Transverse colon (tissue), 4 donors: ENCODE measurements at regions not wholly inside any gene's neighbourhood (a gene's known extent, or its start where the extent isn't known, plus 50 kb on each side); places are given as distances from the start of the nearest gene placed in this dataset.

ENCODE experiments used
- DNase-seq: peaks from one replicate; pipeline ENCODE4 v3.0.0-alpha.2; 2019
- H3K27ac ChIP-seq, 4 donors: fragments of 200-600 bp; sonication (generic); 2 replicates each; pipeline ENCODE4 v1.5.1; 2016 to 2018; ENCODE audit warnings: inconsistent platforms in 4 of 4
- H3K27me3 ChIP-seq: fragments of 200-600 bp; sonication (generic); 2 replicates; pipeline ENCODE4 v1.5.1; 2017; ENCODE audit warnings: inconsistent platforms
- H3K36me3 ChIP-seq, 4 donors: fragments of 200-600 bp; sonication (generic); 2 replicates each; pipeline ENCODE4 v1.5.1; 2017 to 2019; ENCODE audit warnings: inconsistent platforms in 4 of 4
- H3K4me1 ChIP-seq, 4 donors: fragments of 200-600 bp; sonication (generic); 2 replicates each; pipeline ENCODE4 v1.5.1; 2017 to 2020; ENCODE audit warnings: inconsistent platforms in 4 of 4
- H3K4me3 ChIP-seq, 4 donors: fragments of 200-600 bp; sonication (generic); 1 replicate in 1 of 4; 2 replicates in 3 of 4; pipeline versions ENCODE4 v1.5.1 to v1.6.1; 2017 to 2019; ENCODE audit warnings: inconsistent platforms in 4 of 4
- H3K9me3 ChIP-seq, 2 donors: fragments of 200-600 bp; sonication (generic); 2 replicates each; pipeline ENCODE4 v1.5.1; 2017 to 2019; ENCODE audit warnings: inconsistent platforms in 2 of 2
- CTCF ChIP-seq, 5 experiments: fragments of 200-600 bp in 3 of 5; fragments of 450-650 bp in 2 of 5; sonication (generic) in 3 of 5; IDR thresholded peaks; 1 replicate in 2 of 5; 2 replicates in 3 of 5; pipeline ENCODE4 v1.5.1; 2016 to 2017; ENCODE audit warnings: antibody characterized with exemption in 5 of 5, inconsistent platforms in 3 of 5, mild to moderate bottlenecking in 2 of 5, moderate library complexity in 1 of 5
- EP300 ChIP-seq: sonication (generic); formaldehyde crosslinking; IDR thresholded peaks from one replicate; pipeline ENCODE4 v1.6.1; 2017; ENCODE audit warnings: antibody characterized with exemption, low read depth
- POLR2A ChIP-seq: fragments of 450-650 bp; IDR thresholded peaks from one replicate; pipeline ENCODE4 v1.6.1; 2016; ENCODE audit warnings: antibody characterized with exemption, mild to moderate bottlenecking, moderate library complexity
- POLR2AphosphoS5 ChIP-seq, 3 donors: sonication (generic); formaldehyde crosslinking; IDR thresholded peaks; one replicate each; pipeline ENCODE4 v1.6.1; 2016; ENCODE audit warnings: antibody characterized with exemption in 3 of 3
- WGBS, 2 donors: methylation state at CpG; one replicate each; pipeline ENCODE4 v1.1.5; 2018; ENCODE audit warnings: low coverage in 1 of 2; 5-methylcytosine and 5-hydroxymethylcytosine counted together
- in situ Hi-C, 4 donors: fragments of 200-750 bp; cut with MboI; loops; one replicate each; pipeline versions ENCODE4 v1.15.0 to v1.15.1; 2017; ENCODE audit warnings: low sequenced_read_pairs in 3 of 4, low pct_ligation_motif_present in 1 of 4, low pct_unique_long_range_greater_than_20kb in 1 of 4
- intact Hi-C: fragments of 100-400 bp; cut with DNase I; formaldehyde crosslinking; loops from one replicate; pipeline ENCODE4 v1.15.1; 2023; ENCODE audit warnings: low total_unique reads

- no peak for TF ChIP-seq CTCF (IDR thresholded peaks at IDR 0.05)
- no peak for TF ChIP-seq POLR2A
- TF ChIP-seq EP300 = no peak
- TF ChIP-seq POLR2AphosphoS5 (IDR thresholded peaks at IDR 0.05) = no peak
- H3K27ac ChIP-seq = no peak overlapping the region
- WGBS, 2 donors = 49 to 60% methylated on average over 3 of the region's 3 CpGs
- in situ Hi-C loops (no loop called here), intact Hi-C loops (no loop called here)
- H3K9me3 ChIP-seq = no peaks in the 10 kb centered on the region
- H3K4me1 ChIP-seq = no peaks in the 10 kb centered on the region
- H3K36me3 ChIP-seq = no peaks in the 10 kb centered on the region
- DNase-seq = no peak
- H3K27me3 ChIP-seq = no peaks in the 10 kb centered on the region
- H3K4me3 ChIP-seq = no peak overlapping the region
Observed at GRCh38 chr16:8278031-8278580, 312.2 kb downstream of the TMEM114 start.

GRCh38 chr16:8271344-8271743 lies 319.0 kb downstream of the TMEM114 start:
- Histone ChIP-seq H3K4me3 (no peak overlapping the region), H3K27ac (no peak overlapping the region), H3K9me3 (peaks cover 0 to 8% of the 10 kb centered on the region in 2 donors), H3K27me3 (no peaks in the 10 kb centered on the region), H3K36me3 (no peaks in the 10 kb centered on the region), H3K4me1 (no peaks in the 10 kb centered on the region)
- in situ Hi-C loops = no loop called here
- DNase-seq = no peak
- TF ChIP-seq EP300 = no peak
- no peak for TF ChIP-seq POLR2AphosphoS5 (IDR thresholded peaks at IDR 0.05)
- TF ChIP-seq POLR2A = no peak
- no peak for TF ChIP-seq CTCF (IDR thresholded peaks at IDR 0.05)
- 72 to 79% methylated on average over 3 of the region's 3 CpGs for whole genome bisulfite sequencing, 2 donors
- intact Hi-C loops = no loop called here

DNA sequence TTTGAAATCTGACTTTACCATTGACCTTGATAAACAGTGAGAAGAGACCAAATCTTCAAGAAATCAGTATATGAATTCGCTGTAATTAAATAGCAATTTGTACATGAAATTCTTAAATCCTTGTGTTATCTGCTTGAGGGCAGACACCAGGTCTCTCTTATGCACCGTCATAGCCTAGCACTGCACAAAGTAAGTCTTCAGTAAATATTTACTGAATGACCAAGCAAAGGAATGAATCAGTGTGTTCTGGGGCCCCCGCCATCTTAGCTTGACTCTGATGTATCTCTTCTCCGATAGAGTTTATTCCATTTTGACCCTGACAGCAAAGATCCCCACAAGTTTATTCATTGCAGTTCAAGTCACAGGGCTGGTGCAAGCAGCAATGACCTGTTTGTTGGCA lies 328.0 kb downstream of the TMEM114 start:
- no peak overlapping the region for H3K4me3 ChIP-seq
- H3K36me3 ChIP-seq = no peaks in the 10 kb centered on the region
- intact Hi-C loops (no loop called here), in situ Hi-C loops (no loop called here)
- DNase-seq = no peak
- no peak overlapping the region for H3K27ac ChIP-seq
- no peaks in the 10 kb centered on the region for H3K4me1 ChIP-seq
- 56% methylated on average over 4 of the region's 4 CpGs; no CpG with 5 or more reads in 1 of the 2 donors for WGBS, 2 donors
- no peak for TF ChIP-seq CTCF (IDR thresholded peaks at IDR 0.05)
- no peak for TF ChIP-seq EP300
- H3K9me3 ChIP-seq = no peaks in the 10 kb centered on the region
- H3K27me3 ChIP-seq = no peaks in the 10 kb centered on the region

DNA sequence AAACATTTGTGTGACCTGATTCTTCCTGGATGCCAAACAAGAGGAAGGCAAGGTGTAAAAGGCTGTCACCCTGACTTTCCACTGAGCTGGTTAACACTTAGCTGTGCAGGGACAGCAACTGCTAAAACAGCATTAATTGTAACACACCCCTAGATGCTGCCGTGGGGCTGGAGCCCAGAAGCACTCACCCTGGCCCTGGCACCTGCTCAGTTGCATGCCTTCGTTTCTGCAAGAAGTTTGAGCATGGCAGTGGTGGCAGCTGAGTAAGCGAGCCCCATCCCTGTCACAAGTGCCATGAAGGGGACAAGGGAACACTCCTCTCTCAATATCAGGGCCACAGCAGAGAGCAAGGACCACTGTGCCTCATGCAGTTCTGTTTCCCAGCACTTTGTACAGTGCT lies 330.2 kb downstream of the TMEM114 start:
- in situ Hi-C loops = no loop called here
- no peak for TF ChIP-seq EP300
- TF ChIP-seq CTCF (IDR thresholded peaks at IDR 0.05) = no peak
- TF ChIP-seq POLR2A = no peak
- no peak for TF ChIP-seq POLR2AphosphoS5 (IDR thresholded peaks at IDR 0.05)

More for the DNA sequence above, 330.2 kb downstream of the TMEM114 start:
- Histone ChIP-seq H3K4me3 (no peak overlapping the region), H3K36me3 (no peaks in the 10 kb centered on the region), H3K9me3 (no peaks in the 10 kb centered on the region), H3K27me3 (no peaks in the 10 kb centered on the region), H3K4me1 (no peaks in the 10 kb centered on the region), H3K27ac (no peak overlapping the region)
- intact Hi-C loops = no loop called here
- no peak for DNase-seq
- WGBS, 2 donors = 62% methylated on average over 3 of the region's 3 CpGs; no CpG with 5 or more reads in 1 of the 2 donors
